ENCODE measurements at regions not wholly inside any gene's neighbourhood (a gene's known extent, or its start where the extent isn't known, plus 50 kb on each side); places are given as distances from the start of the nearest gene placed in this dataset.

DNA sequence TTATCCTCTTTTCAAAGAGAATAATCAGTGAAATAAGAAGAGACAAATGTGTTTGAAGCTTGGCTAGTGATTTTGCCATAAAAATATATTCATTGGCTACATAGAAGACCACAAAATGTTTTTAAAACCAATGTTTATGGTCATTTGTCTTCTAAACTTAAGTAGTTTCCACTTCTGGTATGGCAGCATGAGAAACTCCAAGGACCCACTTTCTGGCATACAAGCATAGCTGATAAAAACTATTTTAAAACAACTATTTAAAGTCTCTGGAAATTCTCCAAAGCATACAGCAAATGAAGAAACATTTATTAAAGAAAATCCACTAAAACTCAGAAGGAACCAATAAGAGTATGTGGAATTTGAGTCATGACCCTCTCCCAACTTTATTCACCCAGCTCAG, 89.2 kb upstream of the TOMM7 start:
- no peak for DNase-seq

DNA sequence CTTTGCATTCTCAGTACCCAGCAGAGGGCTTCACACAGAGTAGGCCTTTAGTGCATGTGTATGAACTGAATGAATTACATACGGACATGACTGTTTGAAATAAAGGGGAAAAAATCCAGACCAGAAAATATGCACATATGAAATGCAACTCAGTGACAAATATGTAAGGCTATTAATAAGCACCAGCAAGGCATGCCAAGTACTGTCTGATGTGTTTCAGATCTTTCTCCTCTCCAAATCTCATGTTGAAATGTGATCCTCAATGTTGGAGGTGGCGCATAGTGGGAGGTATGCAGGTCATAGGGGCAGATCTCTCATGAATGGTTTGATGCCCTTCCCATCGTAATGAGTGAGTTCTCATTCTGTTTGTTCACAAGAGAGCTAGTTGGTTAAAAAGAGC, 87.3 kb upstream of the TOMM7 start:
- no peak for DNase-seq

DNA sequence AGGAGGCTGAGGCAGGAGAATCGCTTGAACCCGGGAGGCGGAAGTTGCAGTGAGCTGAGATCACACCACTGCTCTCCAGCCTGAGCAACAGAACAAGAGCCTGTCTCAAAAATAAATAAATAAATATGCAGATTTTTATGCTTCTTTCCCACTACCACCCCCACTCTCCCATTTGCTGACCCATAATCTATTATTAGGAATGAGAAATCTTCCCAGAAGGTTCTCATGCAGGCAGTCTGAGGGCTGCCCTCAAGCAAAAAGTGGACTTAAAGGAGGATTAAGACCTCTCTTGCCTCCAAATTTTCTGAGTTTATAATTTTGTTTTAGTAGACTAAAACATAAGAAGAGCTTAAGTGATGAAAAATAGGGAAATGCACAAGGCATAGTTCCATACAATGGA, 85.2 kb upstream of the TOMM7 start:
- no peak for DNase-seq

DNA sequence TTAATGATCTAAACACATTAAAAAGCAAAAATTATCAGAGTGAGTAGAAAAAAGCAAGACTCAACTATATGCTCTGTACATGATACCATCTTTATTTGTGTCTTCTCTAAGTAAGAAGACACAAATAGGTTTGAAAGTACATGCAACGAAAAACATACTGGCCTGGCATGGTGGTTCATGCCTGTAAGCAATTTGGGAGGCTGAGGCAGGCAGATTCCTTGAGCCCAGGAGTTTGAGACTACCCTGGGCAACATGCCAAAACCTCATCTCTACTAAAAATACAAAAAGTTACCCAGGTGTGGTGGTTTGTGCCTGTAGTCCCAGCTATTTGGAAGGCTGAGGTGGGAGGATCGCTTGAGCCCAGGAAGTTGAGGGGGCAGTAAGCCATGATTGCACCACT, 78.1 kb upstream of the TOMM7 start:
- no peak for DNase-seq

DNA sequence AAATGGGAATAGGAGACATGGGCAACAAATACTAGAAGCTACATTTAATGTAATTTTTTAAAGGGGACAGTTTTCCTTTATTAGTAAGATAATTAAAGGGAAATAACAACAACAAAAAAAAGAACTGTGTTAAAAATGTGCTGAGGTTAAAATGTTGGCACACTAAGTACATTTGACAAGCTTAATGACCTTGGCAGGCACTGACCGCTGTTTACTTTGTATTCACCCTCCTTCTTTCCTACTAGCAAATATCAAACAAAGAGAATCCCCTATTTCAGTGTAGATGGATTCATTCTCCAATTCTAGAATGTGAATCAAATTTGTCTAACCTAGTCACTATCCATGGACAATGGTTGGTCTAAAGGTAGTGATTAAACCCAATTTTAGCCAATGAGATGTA, 77.5 kb upstream of the TOMM7 start:
- no peak for DNase-seq

DNA sequence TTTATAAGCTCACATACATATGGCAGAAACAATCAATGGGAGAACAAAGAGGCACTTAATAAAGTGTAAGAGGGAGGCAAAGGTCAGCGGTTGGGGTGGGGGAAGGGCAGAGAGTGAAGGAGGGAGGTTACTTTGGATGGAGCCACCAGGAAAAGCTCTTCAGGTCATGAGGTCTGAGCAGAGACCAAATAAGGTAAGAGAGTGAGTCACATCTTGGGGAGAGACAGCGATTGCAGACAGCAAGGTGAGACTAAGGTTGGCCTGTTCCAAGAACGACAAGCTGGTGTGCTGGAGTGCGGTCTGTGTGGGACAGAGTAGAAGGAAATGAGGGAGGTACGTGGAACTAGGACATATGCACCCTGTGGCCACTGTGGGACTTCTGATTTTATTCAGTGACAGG, 74.3 kb upstream of the TOMM7 start:
- no peak for DNase-seq

DNA sequence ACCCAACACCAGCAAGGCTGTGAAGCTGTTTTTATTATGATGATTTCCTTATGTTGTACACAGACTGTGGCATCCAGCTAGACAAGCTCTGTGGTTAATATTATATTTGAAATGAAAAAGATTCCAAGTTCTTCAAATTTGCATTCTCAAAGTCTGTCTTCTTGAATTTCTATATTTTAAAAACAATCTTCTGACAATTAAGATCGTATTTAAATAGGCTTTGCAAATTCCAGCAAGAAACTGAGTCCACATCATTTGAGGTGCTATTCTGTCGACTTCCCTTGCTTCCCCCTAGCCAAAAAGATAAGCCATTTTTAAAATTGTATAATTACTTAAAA, 73.1 kb upstream of the TOMM7 start:
- DNase-seq: no peak

DNA sequence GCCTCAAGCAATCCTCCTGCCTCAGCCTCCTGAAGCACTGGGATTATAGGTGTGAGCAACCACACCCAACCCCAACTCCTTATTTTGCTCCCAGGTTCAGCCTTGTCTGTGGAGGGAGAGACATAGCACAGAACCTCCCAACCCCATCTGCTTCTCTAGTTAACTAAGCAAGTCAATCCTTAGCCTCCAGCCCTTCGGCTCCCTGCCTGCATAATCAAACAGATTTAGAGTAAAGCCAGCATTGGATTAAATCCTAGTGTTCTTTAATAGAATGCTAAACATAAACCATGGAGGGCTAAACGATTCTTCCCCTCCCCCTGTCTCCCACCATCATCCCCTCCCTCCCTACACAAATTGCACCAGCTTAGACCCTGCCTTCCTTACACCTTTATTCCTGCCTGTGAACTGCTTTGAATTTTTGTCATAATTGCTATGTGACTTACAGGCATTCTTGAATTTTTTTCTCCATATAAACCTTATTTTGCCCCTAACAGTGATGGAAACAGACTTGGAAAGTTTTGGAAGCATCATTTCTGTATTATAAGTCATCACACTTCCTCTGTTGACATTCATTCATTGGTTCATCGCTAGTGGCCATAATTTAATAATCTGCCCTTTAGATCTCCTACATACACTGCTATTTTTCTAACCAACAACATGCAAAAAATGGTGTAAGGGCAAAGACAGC, 72.6 kb upstream of the TOMM7 start:
- DNase-seq: no peak

DNA sequence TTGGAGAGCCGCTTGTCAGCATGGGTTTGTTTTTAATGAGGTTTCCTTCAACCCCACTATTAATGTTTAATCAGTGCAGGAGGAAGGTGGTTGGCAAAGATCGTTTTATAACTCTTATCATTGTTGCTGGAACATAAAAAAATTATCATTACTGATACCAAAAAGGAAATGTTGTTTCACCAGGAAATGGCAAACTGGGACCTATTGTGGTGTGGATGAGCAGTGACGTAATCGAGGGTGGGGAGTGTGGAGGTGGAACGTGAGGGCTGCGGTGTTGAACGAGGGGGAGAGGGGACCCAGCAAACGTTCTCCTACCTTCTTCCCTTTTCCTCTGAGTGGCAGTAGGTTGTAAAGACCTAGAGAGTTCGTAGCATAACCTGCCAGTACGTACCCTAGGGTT, 71.9 kb upstream of the TOMM7 start:
- DNase-seq: no peak

DNA sequence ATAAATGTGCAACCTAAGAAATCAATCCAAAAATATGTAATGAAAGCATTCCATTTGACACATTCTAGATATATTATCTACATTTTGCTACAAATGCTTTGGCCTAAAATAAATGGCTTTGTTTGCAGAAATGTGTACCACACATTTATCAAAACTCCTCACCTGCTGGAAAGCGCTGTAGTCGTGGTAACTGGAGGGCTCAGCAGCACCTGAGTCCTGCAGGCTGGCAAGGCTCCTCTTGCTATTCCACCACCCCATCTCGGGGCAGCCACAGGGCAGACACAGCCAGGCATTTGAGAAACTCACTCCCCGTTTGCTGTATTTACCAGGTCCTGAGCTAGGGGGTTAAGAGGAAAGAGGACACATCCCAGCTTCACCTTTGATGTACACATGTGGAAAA, 68.1 kb upstream of the TOMM7 start:
- DNase-seq: no peak

DNA sequence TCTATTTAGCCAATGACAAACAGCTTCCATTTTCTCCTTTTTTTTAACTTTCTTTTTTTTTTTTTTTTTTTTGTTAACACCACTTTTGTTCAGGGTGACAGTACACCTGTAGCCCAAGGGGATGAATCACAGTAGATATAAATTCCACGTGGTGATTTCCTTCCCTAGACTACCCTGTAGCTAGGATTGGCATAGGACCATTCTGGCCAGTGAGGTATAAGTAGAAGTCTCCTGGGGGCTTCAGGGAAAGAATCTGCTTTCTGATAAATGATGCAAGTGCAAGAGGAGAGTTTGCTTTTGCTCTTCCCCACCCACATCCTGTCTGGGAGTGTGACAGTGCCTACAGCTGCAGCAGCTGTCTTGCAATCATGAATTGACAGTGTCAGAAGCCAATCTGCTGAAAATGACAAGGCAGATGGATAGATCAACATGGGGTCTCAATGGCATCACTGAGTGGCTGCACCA, 63.2 kb upstream of the TOMM7 start:
- DNase-seq: no peak

DNA sequence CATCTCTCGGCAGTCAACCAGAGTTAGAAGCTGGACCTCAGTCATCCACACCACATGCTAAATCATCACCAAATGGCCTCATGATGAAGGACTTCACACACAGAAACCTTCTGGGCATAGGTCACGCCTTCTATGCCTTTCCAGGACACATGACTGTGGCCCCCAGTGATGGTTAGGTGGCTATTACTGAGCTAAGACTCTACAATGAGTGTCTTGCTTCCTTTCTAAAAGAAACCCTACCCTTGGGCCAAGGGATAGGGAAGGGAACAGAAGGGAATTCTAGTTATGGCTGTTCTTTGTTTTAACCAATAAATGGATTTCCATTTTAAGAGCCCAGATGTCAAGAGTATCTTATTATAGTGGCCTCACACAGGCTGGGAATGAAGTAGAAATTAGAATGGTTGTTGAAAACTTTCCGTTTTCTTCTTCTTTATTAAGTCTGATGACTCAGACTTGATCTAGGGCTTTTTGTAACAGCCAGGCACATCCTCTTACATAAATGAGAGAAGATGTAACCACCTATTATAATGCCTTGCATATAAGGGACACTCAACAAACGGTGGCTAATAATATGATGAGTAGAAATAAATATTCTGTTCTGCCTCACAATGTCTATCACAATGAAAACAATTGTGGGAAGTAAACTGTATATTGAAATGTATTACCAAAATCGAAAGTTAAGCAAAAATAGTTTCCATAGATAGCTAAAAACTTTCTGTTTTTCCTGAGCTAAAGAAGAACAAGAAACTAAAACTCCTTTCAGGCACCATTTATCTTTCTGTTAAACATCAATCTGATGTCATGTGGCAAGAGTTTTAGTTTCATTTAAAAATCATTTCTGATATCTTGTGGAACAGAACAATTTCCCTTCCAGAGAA, 62.5 kb upstream of the TOMM7 start:
- DNase-seq: no peak

DNA sequence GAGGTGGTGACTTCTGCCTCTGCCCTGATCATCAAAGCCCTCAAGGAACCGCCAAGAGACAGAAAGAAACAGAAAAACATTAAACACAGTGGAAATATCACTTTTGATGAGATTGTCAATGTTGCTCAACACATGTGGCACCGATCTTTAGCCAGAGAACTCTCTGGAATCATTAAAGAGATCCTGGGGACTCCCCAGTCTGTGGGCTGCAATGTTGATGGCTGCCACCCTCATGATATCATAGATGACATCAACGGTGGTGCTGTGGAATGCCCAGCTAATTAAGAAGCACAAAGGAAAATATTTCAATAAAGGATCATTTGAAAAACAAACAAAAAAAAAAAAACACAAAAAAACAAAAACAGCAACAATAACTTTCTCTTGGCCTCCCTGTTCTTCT, 59.5 kb upstream of the TOMM7 start:
- no peak for DNase-seq

DNA sequence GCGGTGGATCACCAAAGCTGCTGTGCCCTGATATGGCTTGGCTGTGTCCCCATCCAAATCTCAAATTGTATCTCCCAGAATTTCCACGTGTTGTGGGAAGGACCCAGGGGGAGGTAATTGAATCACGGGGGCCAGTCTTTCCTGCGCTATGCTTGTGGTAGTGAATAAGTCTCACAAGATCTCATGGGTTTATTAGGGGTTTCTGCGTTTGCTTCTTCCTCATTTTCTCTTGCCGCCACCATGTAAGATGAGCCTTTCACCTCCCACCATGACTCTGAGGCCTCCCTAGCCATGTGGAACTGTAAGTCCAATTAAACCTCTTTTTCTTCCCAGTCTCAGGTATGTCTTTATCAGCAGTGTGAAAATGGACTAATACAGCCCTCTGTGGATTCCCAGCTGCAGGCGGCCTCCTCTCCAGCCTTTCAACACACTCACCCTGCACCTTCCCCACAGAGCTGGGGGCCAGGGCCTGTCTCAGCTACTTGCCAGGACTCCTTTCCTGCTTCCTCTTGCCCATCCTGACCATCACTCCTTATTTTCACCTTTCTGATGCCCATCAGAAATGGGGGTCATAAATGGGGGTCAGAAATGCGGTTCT, 57.2 kb upstream of the TOMM7 start:
- no peak for DNase-seq

DNA sequence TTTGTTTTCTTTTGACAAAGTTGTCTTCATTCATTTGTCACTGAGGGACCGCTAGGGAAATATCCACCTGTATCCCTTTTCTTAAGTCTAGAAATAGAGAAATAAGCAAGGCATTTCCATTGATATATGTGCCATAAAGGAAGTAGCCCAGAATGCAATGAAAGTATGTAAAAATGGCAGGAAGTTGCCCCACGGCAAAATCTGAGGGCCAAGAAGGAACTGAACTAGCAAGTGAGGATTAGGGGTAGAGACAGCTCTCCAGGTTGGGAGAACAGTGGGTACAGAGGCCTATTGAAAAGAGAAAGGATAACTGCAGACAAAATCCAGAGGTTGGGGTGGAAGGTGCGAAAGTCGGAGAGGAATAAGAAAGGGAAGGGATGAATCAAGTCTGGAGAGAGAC, 56.6 kb upstream of the TOMM7 start:
- DNase-seq: no peak

DNA sequence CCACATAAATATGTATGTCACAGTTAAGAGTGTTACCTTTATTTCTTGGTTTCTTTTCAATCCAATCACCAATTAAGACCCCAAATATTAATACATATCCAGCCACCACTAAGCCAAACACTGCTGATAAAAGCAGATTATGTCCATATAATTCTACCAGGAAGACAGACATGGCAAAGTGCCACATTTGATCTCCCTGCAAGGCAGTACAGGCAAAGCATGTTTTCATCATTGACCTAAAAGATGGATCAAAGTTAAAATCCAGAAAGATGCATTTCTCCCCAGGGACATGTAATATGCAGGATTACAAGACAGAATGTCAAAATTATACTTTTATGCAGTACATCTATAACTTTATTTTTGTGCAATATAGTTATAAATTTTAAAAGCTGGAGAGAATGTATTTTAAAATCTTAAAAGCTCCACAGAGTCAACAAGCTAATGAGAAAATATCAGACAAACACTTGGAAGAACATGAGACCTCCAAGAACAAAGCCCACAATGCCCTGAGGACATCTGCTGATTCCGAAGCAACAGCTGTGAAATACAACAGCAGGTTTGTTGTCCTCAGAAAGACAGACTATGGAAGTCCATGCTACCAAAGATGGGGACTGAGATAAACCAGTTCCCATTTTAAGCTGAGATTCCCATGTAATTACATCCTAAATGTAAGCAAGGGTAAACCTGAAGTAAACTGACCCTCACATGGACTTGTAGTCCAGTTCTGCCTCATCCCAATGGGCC, 54.5 kb upstream of the TOMM7 start:
- DNase-seq: no peak

DNA sequence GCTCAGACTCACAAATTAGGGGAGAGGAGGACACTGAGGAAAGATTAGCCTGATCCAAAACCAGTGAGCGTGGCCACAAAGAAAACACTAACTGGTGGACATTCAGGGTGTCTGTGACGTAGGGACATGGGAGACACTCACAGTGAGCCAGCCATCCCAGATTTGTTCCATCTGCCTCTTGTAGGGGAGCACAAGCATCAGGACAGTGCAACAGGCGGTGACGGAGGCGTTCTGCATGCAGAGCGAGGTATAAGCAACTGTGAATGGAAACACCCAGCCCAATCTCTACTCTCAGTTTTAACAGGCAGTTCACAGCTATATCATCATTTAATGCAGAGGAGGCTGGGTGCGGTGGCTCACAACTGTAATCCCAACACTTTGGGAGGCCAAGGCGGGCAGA, 52.8 kb upstream of the TOMM7 start:
- DNase-seq: no peak

DNA sequence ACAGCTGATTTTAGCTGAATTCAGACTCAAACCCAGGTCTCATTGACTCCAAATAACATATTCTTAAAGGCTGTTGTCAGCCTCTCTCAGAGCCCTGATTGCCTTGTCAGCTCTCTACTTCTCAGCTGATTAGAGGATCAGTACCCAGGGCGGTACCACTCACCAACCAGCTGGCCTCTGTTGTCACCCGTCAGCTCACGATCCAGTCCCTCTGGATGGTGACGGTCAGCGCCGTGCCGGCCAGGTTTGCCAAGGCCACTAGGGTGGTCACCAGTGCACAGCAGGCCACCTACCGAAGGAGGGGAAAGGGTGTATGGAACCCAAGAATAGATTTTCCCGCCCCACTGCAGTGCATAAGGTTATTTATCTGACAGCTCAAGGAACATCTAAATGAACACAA, 52.3 kb upstream of the TOMM7 start:
- no peak for DNase-seq
